AG10803 (cell line): ENCODE measurements at regions not wholly inside any gene's neighbourhood (a gene's known extent, or its start where the extent isn't known, plus 50 kb on each side); places are given as distances from the start of the nearest gene placed in this dataset.
"Not testable (repeated sequence)": the region's sequence is repeated elsewhere in the genome, so short reads cannot be mapped to it uniquely, and the experiment has no call there.

Experiments
- DNase-seq: peaks from one replicate; pipeline ENCODE4 v3.0.0; 2010; ENCODE audit warnings: low read depth
- H3K4me3 ChIP-seq: 2 replicates; pipeline ENCODE4 v1.5.1; 2011; ENCODE audit warnings: mild to moderate bottlenecking, low read length, control low read depth
- TF ChIP-seq, protein P1 (sequence below): conservative IDR thresholded peaks from 2 replicates; pipeline ENCODE4 v1.5.1; 2011; ENCODE audit warnings: mild to moderate bottlenecking, low read length, control low read depth, inconsistent platforms

DNA sequence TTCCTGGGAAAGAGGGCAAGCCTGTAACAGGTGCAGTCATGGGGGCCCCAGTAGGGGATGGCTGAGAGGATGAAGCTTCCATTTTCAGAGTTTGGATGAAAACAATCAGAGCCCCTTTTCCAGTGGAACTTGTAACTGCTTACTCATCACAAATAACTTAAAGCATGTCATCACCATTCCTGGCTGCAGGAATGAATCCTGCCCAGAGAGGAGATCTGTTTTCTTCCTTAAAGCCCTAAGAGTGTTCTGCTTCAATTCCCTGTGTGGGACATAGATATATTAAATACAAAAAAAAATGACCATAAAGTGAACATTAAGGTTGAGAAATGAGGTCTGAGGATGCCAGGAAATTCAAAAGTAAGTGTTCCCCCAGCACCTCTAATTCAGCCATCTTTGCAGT is 183.4 kb upstream of the MEIS1 start:
- no peak for DNase-seq
- H3K4me3 ChIP-seq, result no peak overlapping the region
- TF ChIP-seq, protein P1, sequence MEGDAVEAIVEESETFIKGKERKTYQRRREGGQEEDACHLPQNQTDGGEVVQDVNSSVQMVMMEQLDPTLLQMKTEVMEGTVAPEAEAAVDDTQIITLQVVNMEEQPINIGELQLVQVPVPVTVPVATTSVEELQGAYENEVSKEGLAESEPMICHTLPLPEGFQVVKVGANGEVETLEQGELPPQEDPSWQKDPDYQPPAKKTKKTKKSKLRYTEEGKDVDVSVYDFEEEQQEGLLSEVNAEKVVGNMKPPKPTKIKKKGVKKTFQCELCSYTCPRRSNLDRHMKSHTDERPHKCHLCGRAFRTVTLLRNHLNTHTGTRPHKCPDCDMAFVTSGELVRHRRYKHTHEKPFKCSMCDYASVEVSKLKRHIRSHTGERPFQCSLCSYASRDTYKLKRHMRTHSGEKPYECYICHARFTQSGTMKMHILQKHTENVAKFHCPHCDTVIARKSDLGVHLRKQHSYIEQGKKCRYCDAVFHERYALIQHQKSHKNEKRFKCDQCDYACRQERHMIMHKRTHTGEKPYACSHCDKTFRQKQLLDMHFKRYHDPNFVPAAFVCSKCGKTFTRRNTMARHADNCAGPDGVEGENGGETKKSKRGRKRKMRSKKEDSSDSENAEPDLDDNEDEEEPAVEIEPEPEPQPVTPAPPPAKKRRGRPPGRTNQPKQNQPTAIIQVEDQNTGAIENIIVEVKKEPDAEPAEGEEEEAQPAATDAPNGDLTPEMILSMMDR, result no peak

DNA sequence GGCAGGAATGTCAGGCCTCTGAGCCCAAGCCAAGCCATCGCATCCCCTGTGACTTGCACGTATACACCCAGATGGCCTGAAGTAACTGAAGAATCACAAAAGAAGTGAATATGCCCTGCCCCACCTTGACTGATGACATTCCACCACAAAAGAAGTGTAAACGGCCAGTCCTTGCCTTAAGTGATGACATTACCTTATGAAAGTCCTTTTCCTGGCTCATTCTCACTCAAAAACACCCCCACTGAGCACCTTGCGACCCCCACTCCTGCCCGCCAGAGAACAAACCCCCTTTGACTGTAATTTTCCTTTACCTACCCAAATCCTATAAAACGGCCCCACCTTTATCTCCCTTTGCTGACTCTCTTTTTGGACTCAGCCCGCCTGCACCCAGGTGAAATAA is 185.8 kb upstream of the MEIS1 start:
- DNase-seq, H3K4me3 ChIP-seq: not testable (repeated sequence)

DNA sequence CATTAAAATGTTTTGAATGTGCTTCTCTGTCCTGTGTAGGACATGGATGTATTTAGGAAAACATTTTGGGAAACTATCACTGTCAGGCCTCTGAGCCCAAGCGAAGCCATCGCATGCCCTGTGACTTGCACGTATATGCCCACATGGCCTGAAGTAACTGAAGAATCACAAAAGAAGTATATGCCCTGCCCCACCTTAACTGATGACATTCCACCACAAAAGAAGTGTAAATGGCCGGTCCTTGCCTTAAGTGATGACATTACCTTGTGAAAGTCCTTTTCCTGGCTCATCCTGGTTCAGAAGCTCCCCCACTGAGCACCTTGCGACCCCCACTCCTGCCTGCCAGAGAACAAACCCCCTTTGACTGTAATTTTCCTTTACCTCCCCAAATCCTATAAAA is 191.1 kb upstream of the MEIS1 start:
- not testable (repeated sequence) for H3K4me3 ChIP-seq

DNA sequence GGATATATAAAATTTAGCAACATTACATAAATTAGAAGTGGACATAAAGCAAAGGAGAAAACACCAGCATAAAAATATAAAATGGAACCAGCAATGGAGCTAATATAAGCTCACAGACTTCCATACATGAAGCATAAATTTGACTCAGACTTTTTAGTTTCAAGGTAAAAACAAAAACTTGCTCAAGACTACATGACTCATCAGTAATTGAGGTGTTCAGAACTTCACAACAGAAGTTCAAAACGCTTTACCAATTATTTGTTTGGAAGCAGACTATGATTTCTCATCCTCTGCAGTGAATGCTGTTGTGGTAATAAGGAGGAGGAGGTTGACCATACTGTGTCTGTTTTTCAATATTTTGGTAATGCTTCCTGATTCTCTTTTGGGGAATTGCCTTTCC is 192.0 kb upstream of the MEIS1 start:
- not testable (repeated sequence) for DNase-seq, H3K4me3 ChIP-seq

More for the DNA sequence above, 191.1 kb upstream of the MEIS1 start:
- not testable (repeated sequence) for DNase-seq

DNA sequence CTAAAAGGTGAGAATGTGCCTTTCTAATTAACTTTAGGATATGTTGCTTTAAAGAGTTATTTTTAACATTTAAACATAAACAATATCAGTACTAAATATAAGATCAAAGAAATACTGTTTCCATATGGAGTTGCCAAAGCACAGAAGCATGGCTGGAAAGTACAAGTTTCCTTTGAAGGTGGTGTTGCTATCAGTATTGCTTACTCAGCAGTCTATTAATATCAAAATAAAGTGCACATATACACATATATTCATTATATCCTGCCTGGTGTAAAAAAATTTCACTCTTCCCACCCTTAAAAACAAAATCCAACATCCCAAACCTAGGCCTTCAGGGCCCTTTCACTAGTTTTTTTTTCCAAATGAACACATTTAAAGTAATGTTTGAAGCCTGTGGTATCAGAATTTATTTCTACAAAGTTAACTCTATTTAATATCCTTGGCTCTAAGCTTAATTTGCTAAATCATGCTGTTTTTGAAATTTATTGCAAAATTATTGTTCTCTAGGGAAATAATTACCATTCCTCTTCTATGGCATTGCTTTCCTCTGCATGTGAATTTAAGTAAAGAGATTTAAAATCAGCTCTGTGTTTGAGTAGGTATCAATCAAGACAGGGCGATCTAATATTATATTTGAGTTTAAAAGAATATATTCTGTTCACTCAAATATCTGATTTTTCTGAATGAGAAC is 192.7 kb upstream of the MEIS1 start:
- TF ChIP-seq, protein P1, result no peak
- DNase-seq, result no peak
- no peak overlapping the region for H3K4me3 ChIP-seq

DNA sequence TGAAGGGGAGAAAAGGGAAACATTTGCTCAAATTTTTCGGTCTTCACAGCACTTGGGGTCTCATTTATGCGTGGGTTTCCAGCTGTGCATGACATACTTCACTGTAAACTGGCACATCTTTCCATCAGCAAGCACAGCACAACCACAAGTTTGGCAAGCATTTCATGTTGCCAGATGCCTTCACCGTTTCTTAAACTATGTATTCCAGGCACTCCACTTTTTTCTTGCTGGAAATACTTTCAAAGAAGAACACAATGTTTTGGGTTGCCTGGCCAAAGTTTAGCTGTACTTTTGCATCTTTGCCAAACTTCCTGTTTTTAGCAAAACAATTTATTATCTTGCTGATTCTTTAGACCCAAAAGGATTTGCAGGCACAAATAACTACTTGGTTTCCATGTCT is 194.6 kb upstream of the MEIS1 start:
- TF ChIP-seq, protein P1, result no peak

DNA sequence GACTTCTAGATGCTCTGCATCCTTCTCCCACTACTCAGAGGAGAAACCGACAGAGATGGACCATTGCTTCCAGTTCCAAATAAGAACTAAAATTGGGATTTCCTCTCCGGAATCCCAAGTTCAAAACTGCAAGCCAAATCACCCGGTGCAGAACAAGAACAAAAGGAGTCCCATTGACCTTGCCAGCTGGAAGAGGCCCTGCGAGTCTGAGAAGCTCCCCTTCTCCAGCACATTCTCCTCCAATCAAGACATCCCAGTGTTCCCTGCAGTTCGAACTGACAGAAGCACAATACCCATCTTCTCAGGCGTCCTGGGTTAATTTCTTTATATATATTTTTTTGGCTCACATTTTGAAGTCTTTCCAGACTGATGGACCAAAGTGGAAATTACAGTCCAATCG is 195.3 kb upstream of the MEIS1 start:
- no peak overlapping the region for H3K4me3 ChIP-seq
- TF ChIP-seq, protein P1, result no peak
- DNase-seq, result no peak

More for the DNA sequence above, 194.6 kb upstream of the MEIS1 start:
- DNase-seq, result peak; percentile 4
- no peak overlapping the region for H3K4me3 ChIP-seq

DNA sequence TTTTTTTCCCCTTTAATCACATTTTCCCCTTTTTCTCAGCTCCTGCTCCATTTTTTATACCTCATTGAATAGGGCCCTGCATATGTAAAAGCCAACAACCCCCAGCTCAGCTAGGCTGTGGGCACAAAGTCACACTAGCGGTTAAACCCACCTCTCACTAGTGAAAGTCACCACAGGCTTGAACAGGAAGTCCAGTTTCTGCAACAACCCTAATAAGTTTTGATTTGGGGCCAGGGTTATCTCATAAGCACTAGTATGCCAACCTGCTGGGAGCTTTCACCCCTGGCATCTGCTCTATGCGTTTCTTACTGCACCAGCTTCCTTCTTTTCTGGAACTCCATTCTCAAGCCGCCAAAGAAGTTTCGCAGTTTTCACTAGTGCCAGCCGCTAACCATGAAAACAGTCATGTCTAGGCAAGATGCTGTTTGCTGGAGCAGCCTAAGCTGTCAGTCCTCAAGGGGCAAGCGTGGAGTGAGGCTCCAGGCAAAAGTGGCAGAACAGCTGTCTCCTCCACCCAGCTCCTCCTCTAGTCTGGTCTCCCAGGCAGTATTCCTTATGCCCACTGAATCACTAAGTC is 197.0 kb upstream of the MEIS1 start:
- TF ChIP-seq, protein P1, result no peak
- DNase-seq, result no peak

More for the DNA sequence above, 197.0 kb upstream of the MEIS1 start:
- no peak overlapping the region for H3K4me3 ChIP-seq
